ENCODE measurements at regions not wholly inside any gene's neighbourhood (a gene's known extent, or its start where the extent isn't known, plus 50 kb on each side); places are given as distances from the start of the nearest gene placed in this dataset.

GRCh38 chr10:78850644-78851435 is 217.9 kb upstream of the ZMIZ1 start:
- H3K4me3 ChIP-seq (ENCODE audit: low read length in 2 of 2): no peak overlapping the region
- H3K23ac ChIP-seq (ENCODE audit: low read depth, low read length, poor library complexity): no peak overlapping the region
- H2BK120ac ChIP-seq (ENCODE audit: low read depth, low read length): no peak overlapping the region
- no peak overlapping the region for H3K27ac ChIP-seq (replicated peaks; ENCODE audit: low read length)
- no peak overlapping the region for H3K14ac ChIP-seq (ENCODE audit: low read length)
- H4K91ac ChIP-seq (ENCODE audit: low read depth, low read length, poor library complexity): no peak overlapping the region
- no peaks in the 10 kb centered on the region for H3K9me3 ChIP-seq (replicated peaks in 1 of 2; ENCODE audit: control insufficient read depth in 2 of 2, insufficient read depth in 1 of 2, low read depth in 1 of 2, low read length in 2 of 2)
- no peak overlapping the region for H2AK5ac ChIP-seq (ENCODE audit: low read depth, low read length)
- no peaks in the 10 kb centered on the region for H3K79me1 ChIP-seq (ENCODE audit: low read depth, low read length)
- no peak overlapping the region for H2AFZ ChIP-seq (ENCODE audit: low read length)
- H3K27me3 ChIP-seq (ENCODE audit: control insufficient read depth in 3 of 3, insufficient read depth in 3 of 3, low read depth in 1 of 3, low read length in 3 of 3): peaks cover 0 to 9% (median 0%) of the 10 kb centered on the region in 3 experiments
- peak overlapping the region; percentile 50 for H2BK15ac ChIP-seq (ENCODE audit: low read length)
- H3K18ac ChIP-seq (ENCODE audit: low read length): no peak overlapping the region
- no peak overlapping the region for H2BK12ac ChIP-seq (ENCODE audit: low read length)
- WGBS, 2 donors (ENCODE audit: extremely low coverage in 2 of 2, insufficient read length in 2 of 2, insufficient replicate concordance in 1 of 2): no CpG with 5 or more reads among the region's 6 CpGs
- peaks cover 0 to 19% of the 10 kb centered on the region in 2 donors for H3K4me1 ChIP-seq (ENCODE audit: control insufficient read depth in 2 of 2, insufficient read depth in 1 of 2, low read depth in 1 of 2, low read length in 2 of 2)
- H3K36me3 ChIP-seq (replicated peaks in 1 of 2; ENCODE audit: control insufficient read depth in 2 of 2, insufficient read depth in 2 of 2, low read length in 2 of 2): no peaks in the 10 kb centered on the region
- H3K4me2 ChIP-seq (ENCODE audit: insufficient read depth, low read length, poor library complexity, severe bottlenecking): no peak overlapping the region
- H2BK5ac ChIP-seq (ENCODE audit: low read length): no peak overlapping the region
- no peak overlapping the region for H4K8ac ChIP-seq (ENCODE audit: low read depth, low read length)
- no peak for DNase-seq (ENCODE audit: low spot score)
- H3K4ac ChIP-seq (ENCODE audit: low read length): no peak overlapping the region
- H3K9ac ChIP-seq (ENCODE audit: low read depth, low read length, poor library complexity): no peak overlapping the region

GRCh38 chr10:78851647-78852046 is 217.1 kb upstream of the ZMIZ1 start:
- H3K4ac ChIP-seq (ENCODE audit: low read length): no peak overlapping the region
- peaks cover 0 to 17% of the 10 kb centered on the region in 2 donors for H3K4me1 ChIP-seq (ENCODE audit: control insufficient read depth in 2 of 2, insufficient read depth in 1 of 2, low read depth in 1 of 2, low read length in 2 of 2)
- H3K14ac ChIP-seq (ENCODE audit: low read length): no peak overlapping the region
- no peaks in the 10 kb centered on the region for H3K9me3 ChIP-seq (replicated peaks in 1 of 2; ENCODE audit: control insufficient read depth in 2 of 2, insufficient read depth in 1 of 2, low read depth in 1 of 2, low read length in 2 of 2)
- no peak overlapping the region for H2BK12ac ChIP-seq (ENCODE audit: low read length)
- H3K4me3 ChIP-seq (ENCODE audit: low read length in 2 of 2): no peak overlapping the region
- no peaks in the 10 kb centered on the region for H3K36me3 ChIP-seq (replicated peaks in 1 of 2; ENCODE audit: control insufficient read depth in 2 of 2, insufficient read depth in 2 of 2, low read length in 2 of 2)
- peaks cover 0 to 6% (median 0%) of the 10 kb centered on the region in 3 experiments for H3K27me3 ChIP-seq (ENCODE audit: control insufficient read depth in 3 of 3, insufficient read depth in 3 of 3, low read depth in 1 of 3, low read length in 3 of 3)
- no peak overlapping the region for H2BK120ac ChIP-seq (ENCODE audit: low read depth, low read length)
- peak overlapping the region; percentile 50 for H2BK15ac ChIP-seq (ENCODE audit: low read length)
- H3K79me1 ChIP-seq (ENCODE audit: low read depth, low read length): no peaks in the 10 kb centered on the region
- H3K4me2 ChIP-seq (ENCODE audit: insufficient read depth, low read length, poor library complexity, severe bottlenecking): no peak overlapping the region
- no peak overlapping the region for H4K8ac ChIP-seq (ENCODE audit: low read depth, low read length)
- H2AK5ac ChIP-seq (ENCODE audit: low read depth, low read length): no peak overlapping the region
- peak overlapping the region; percentile 21 for H2BK5ac ChIP-seq (ENCODE audit: low read length)
- WGBS, 2 donors (ENCODE audit: extremely low coverage in 2 of 2, insufficient read length in 2 of 2, insufficient replicate concordance in 1 of 2): no CpG with 5 or more reads among the region's 4 CpGs
- no peak overlapping the region for H4K91ac ChIP-seq (ENCODE audit: low read depth, low read length, poor library complexity)
- H3K18ac ChIP-seq (ENCODE audit: low read length): peak overlapping the region; percentile 49
- DNase-seq (ENCODE audit: low spot score): no peak
- no peak overlapping the region for H2AFZ ChIP-seq (ENCODE audit: low read length)
- no peak overlapping the region for H3K9ac ChIP-seq (ENCODE audit: low read depth, low read length, poor library complexity)
- no peak overlapping the region for H3K27ac ChIP-seq (replicated peaks; ENCODE audit: low read length)
- no peak overlapping the region for H3K23ac ChIP-seq (ENCODE audit: low read depth, low read length, poor library complexity)

- Histone ChIP-seq H3K36me3 (replicated peaks in 1 of 2; ENCODE audit: control insufficient read depth in 2 of 2, insufficient read depth in 2 of 2, low read length in 2 of 2) (no peaks in the 10 kb centered on the region), H4K8ac (ENCODE audit: low read depth, low read length) (no peak overlapping the region), H2BK5ac (ENCODE audit: low read length) (peak overlapping the region; percentile 21), H3K4me1 (ENCODE audit: control insufficient read depth in 2 of 2, insufficient read depth in 1 of 2, low read depth in 1 of 2, low read length in 2 of 2) (peaks cover 0 to 11% of the 10 kb centered on the region in 2 donors), H3K27ac (replicated peaks; ENCODE audit: low read length) (no peak overlapping the region), H3K14ac (ENCODE audit: low read length) (no peak overlapping the region), H2AFZ (ENCODE audit: low read length) (no peak overlapping the region), H2AK5ac (ENCODE audit: low read depth, low read length) (peak overlapping the region; percentile 73), H3K27me3 (ENCODE audit: control insufficient read depth in 3 of 3, insufficient read depth in 3 of 3, low read depth in 1 of 3, low read length in 3 of 3) (peaks cover 0 to 3% (median 0%) of the 10 kb centered on the region in 3 experiments), H3K9me3 (replicated peaks in 1 of 2; ENCODE audit: control insufficient read depth in 2 of 2, insufficient read depth in 1 of 2, low read depth in 1 of 2, low read length in 2 of 2) (no peaks in the 10 kb centered on the region), H2BK12ac (ENCODE audit: low read length) (no peak overlapping the region), H3K18ac (ENCODE audit: low read length) (peak overlapping the region; percentile 80), H4K91ac (ENCODE audit: low read depth, low read length, poor library complexity) (no peak overlapping the region), H2BK120ac (ENCODE audit: low read depth, low read length) (no peak overlapping the region), H3K23ac (ENCODE audit: low read depth, low read length, poor library complexity) (no peak overlapping the region), H3K4me3 (ENCODE audit: low read length in 2 of 2) (no peak overlapping the region), H3K9ac (ENCODE audit: low read depth, low read length, poor library complexity) (no peak overlapping the region), H3K79me1 (ENCODE audit: low read depth, low read length) (no peaks in the 10 kb centered on the region), H2BK15ac (ENCODE audit: low read length) (no peak overlapping the region), H3K4me2 (ENCODE audit: insufficient read depth, low read length, poor library complexity, severe bottlenecking) (no peak overlapping the region), H3K4ac (ENCODE audit: low read length) (no peak overlapping the region)
- no peak for DNase-seq (ENCODE audit: low spot score)
- WGBS, 2 donors (ENCODE audit: extremely low coverage in 2 of 2, insufficient read length in 2 of 2, insufficient replicate concordance in 1 of 2): no CpG with 5 or more reads among the region's 9 CpGs
These were observed 216.1 kb upstream of the ZMIZ1 start for GRCh38 chr10:78852466-78853240.

- H4K91ac ChIP-seq (ENCODE audit: low read depth, low read length, poor library complexity): no peak overlapping the region
- H3K4me1 ChIP-seq (ENCODE audit: control insufficient read depth in 2 of 2, insufficient read depth in 1 of 2, low read depth in 1 of 2, low read length in 2 of 2): peaks cover 0 to 9% of the 10 kb centered on the region in 2 donors
- no peak overlapping the region for H2BK12ac ChIP-seq (ENCODE audit: low read length)
- no peak overlapping the region for H3K9ac ChIP-seq (ENCODE audit: low read depth, low read length, poor library complexity)
- no peak for DNase-seq (ENCODE audit: low spot score)
- H2AK5ac ChIP-seq (ENCODE audit: low read depth, low read length): no peak overlapping the region
- H2BK5ac ChIP-seq (ENCODE audit: low read length): no peak overlapping the region
- no peak overlapping the region for H3K14ac ChIP-seq (ENCODE audit: low read length)
- no peak overlapping the region for H2AFZ ChIP-seq (ENCODE audit: low read length)
- H2BK120ac ChIP-seq (ENCODE audit: low read depth, low read length): no peak overlapping the region
- H3K27ac ChIP-seq (replicated peaks; ENCODE audit: low read length): no peak overlapping the region
- H3K36me3 ChIP-seq (replicated peaks in 1 of 2; ENCODE audit: control insufficient read depth in 2 of 2, insufficient read depth in 2 of 2, low read length in 2 of 2): no peaks in the 10 kb centered on the region
- H3K4me3 ChIP-seq (ENCODE audit: low read length in 2 of 2): no peak overlapping the region
- H3K23ac ChIP-seq (ENCODE audit: low read depth, low read length, poor library complexity): no peak overlapping the region
- no peak overlapping the region for H3K18ac ChIP-seq (ENCODE audit: low read length)
- H4K8ac ChIP-seq (ENCODE audit: low read depth, low read length): no peak overlapping the region
- no peak overlapping the region for H3K4ac ChIP-seq (ENCODE audit: low read length)
- H3K27me3 ChIP-seq (ENCODE audit: control insufficient read depth in 3 of 3, insufficient read depth in 3 of 3, low read depth in 1 of 3, low read length in 3 of 3): peaks cover 0 to 3% (median 0%) of the 10 kb centered on the region in 3 experiments
- no peaks in the 10 kb centered on the region for H3K9me3 ChIP-seq (replicated peaks in 1 of 2; ENCODE audit: control insufficient read depth in 2 of 2, insufficient read depth in 1 of 2, low read depth in 1 of 2, low read length in 2 of 2)
- no CpG with 5 or more reads among the region's 4 CpGs for WGBS, 2 donors (ENCODE audit: extremely low coverage in 2 of 2, insufficient read length in 2 of 2, insufficient replicate concordance in 1 of 2)
- H3K4me2 ChIP-seq (ENCODE audit: insufficient read depth, low read length, poor library complexity, severe bottlenecking): no peak overlapping the region
- no peaks in the 10 kb centered on the region for H3K79me1 ChIP-seq (ENCODE audit: low read depth, low read length)
- no peak overlapping the region for H2BK15ac ChIP-seq (ENCODE audit: low read length)
These were observed 214.9 kb upstream of the ZMIZ1 start for GRCh38 chr10:78853864-78854263.

All from neuronal stem cell (in vitro differentiated cells).